Esophagus muscularis mucosa (tissue), 4 donors: ENCODE measurements at regions not wholly inside any gene's neighbourhood (a gene's known extent, or its start where the extent isn't known, plus 50 kb on each side); places are given as distances from the start of the nearest gene placed in this dataset.

Experiments used
- DNase-seq: peaks from one replicate; pipeline ENCODE4 v3.0.0-alpha.2; 2017; ENCODE audit errors: extremely low spot score
- H3K27ac ChIP-seq, 4 donors: fragments of 200-600 bp; sonication (generic); replicated peaks in 1 of 4; 1 replicate in 3 of 4; 2 replicates in 1 of 4; pipeline ENCODE4 v1.5.1; 2016 to 2019; ENCODE audit warnings: mild to moderate bottlenecking in 1 of 4
- H3K27me3 ChIP-seq, 4 donors: fragments of 200-600 bp; sonication (generic); one replicate each; pipeline versions ENCODE4 v1.5.1 to v1.6.0; 2016 to 2019
- H3K36me3 ChIP-seq, 4 donors: fragments of 200-600 bp; sonication (generic); one replicate each; pipeline ENCODE4 v1.5.1; 2016 to 2019
- H3K4me1 ChIP-seq, 4 donors: fragments of 200-600 bp; sonication (generic); one replicate each; pipeline ENCODE4 v1.5.1; 2016 to 2019
- H3K4me3 ChIP-seq, 4 donors: fragments of 200-600 bp; sonication (generic); 1 replicate in 2 of 4; 2 replicates in 2 of 4; pipeline ENCODE4 v1.5.1; 2016 to 2019; ENCODE audit warnings: mild to moderate bottlenecking in 4 of 4, moderate library complexity in 1 of 4
- H3K9me3 ChIP-seq, 4 donors: fragments of 200-600 bp; sonication (generic); 1 replicate in 3 of 4; 2 replicates in 1 of 4; pipeline ENCODE4 v1.5.1; 2016 to 2019
- EP300 ChIP-seq: sonication (generic); formaldehyde crosslinking; IDR thresholded peaks from one replicate; pipeline ENCODE4 v1.6.1; 2017; ENCODE audit warnings: antibody characterized with exemption
- POLR2A ChIP-seq: fragments of 450-650 bp; IDR thresholded peaks from one replicate; pipeline ENCODE4 v1.6.1; 2017; ENCODE audit warnings: antibody characterized with exemption, moderate library complexity, mild to moderate bottlenecking, low read depth
- POLR2AphosphoS5 ChIP-seq, 2 donors: sonication (generic); formaldehyde crosslinking; IDR thresholded peaks; one replicate each; pipeline ENCODE4 v1.6.1; 2017; ENCODE audit warnings: antibody characterized with exemption in 2 of 2
- WGBS: methylation state at CpG from one replicate; pipeline ENCODE4 v1.1.5; 2018; 5-methylcytosine and 5-hydroxymethylcytosine counted together
- intact Hi-C: fragments of 100-400 bp; cut with DNase I; formaldehyde crosslinking; loops from one replicate; pipeline ENCODE4 v1.15.1; 2023
- TF ChIP-seq, protein P1 (sequence below), 3 experiments: fragments of 200-600 bp in 2 of 3; fragments of 450-650 bp in 1 of 3; sonication (generic) in 2 of 3; IDR thresholded peaks; one replicate each; pipeline ENCODE4 v1.5.1; 2017 to 2019; ENCODE audit warnings: antibody characterized with exemption in 3 of 3, mild to moderate bottlenecking in 2 of 3, moderate library complexity in 1 of 3

GRCh38 chr3:144242747-144243146 lies 271.1 kb downstream of the DIPK2A start:
- Histone ChIP-seq H3K27me3 (no peaks in the 10 kb centered on the region), H3K36me3 (no peaks in the 10 kb centered on the region), H3K27ac (no peak overlapping the region), H3K9me3 (no peaks in the 10 kb centered on the region), H3K4me3 (no peak overlapping the region), H3K4me1 (no peaks in the 10 kb centered on the region)
- intact Hi-C loops = no loop called here
- TF ChIP-seq EP300 = no peak
- no peak for TF ChIP-seq POLR2AphosphoS5 (IDR thresholded peaks at IDR 0.05)
- no peak for TF ChIP-seq POLR2A
- TF ChIP-seq, protein P1, sequence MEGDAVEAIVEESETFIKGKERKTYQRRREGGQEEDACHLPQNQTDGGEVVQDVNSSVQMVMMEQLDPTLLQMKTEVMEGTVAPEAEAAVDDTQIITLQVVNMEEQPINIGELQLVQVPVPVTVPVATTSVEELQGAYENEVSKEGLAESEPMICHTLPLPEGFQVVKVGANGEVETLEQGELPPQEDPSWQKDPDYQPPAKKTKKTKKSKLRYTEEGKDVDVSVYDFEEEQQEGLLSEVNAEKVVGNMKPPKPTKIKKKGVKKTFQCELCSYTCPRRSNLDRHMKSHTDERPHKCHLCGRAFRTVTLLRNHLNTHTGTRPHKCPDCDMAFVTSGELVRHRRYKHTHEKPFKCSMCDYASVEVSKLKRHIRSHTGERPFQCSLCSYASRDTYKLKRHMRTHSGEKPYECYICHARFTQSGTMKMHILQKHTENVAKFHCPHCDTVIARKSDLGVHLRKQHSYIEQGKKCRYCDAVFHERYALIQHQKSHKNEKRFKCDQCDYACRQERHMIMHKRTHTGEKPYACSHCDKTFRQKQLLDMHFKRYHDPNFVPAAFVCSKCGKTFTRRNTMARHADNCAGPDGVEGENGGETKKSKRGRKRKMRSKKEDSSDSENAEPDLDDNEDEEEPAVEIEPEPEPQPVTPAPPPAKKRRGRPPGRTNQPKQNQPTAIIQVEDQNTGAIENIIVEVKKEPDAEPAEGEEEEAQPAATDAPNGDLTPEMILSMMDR (IDR thresholded peaks at IDR 0.05) = no peak
- 74% methylated on average over 2 of the region's 2 CpGs for WGBS
- no peak for DNase-seq

DNA sequence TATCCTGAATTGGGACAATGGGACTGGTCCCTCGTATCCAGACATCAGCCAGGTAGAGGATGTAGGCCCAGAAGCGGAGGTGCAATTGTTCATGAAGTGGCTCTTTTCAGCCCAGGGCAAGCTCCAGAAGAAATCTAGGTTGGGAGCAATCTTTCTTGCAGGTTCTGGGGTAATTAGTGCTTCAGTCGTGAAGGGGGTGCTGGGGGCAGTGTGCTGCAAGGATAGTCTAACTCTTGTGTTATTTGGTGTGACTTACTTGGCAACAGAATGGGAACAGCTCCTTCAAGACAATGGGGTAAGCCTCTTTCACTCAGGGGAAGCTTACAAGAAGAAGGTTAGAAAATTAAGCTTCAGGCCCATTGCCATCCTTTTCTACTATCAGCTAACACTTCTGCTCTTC lies 273.0 kb downstream of the DIPK2A start:
- Histone ChIP-seq H3K27ac (no peak overlapping the region), H3K9me3 (no peaks in the 10 kb centered on the region), H3K27me3 (no peaks in the 10 kb centered on the region), H3K4me3 (no peak overlapping the region), H3K4me1 (no peaks in the 10 kb centered on the region), H3K36me3 (no peaks in the 10 kb centered on the region)
- TF ChIP-seq EP300 = no peak
- no peak for TF ChIP-seq POLR2A
- TF ChIP-seq, protein P1 (IDR thresholded peaks at IDR 0.05) = no peak
- no peak for TF ChIP-seq POLR2AphosphoS5 (IDR thresholded peaks at IDR 0.05)
- intact Hi-C loops = no loop called here
- WGBS = 80% methylated on average over 3 of the region's 3 CpGs
- no peak for DNase-seq

- H3K27me3 ChIP-seq = no peaks in the 10 kb centered on the region
- intact Hi-C loops = no loop called here
- H3K27ac ChIP-seq = no peak overlapping the region
- no peaks in the 10 kb centered on the region for H3K9me3 ChIP-seq
- WGBS = 63% methylated on average over 3 of the region's 3 CpGs
- no peaks in the 10 kb centered on the region for H3K36me3 ChIP-seq
- TF ChIP-seq, protein P1 (IDR thresholded peaks at IDR 0.05) = no peak
- no peak for TF ChIP-seq POLR2AphosphoS5 (IDR thresholded peaks at IDR 0.05)
- TF ChIP-seq EP300 = no peak
- TF ChIP-seq POLR2A = no peak
- no peak for DNase-seq
- no peaks in the 10 kb centered on the region for H3K4me1 ChIP-seq
- H3K4me3 ChIP-seq = no peak overlapping the region
Observed at GRCh38 chr3:144252896-144253295, 281.3 kb downstream of the DIPK2A start.

- DNase-seq = no peak
Observed at GRCh38 chr3:144257381-144257780, 285.8 kb downstream of the DIPK2A start.

DNA sequence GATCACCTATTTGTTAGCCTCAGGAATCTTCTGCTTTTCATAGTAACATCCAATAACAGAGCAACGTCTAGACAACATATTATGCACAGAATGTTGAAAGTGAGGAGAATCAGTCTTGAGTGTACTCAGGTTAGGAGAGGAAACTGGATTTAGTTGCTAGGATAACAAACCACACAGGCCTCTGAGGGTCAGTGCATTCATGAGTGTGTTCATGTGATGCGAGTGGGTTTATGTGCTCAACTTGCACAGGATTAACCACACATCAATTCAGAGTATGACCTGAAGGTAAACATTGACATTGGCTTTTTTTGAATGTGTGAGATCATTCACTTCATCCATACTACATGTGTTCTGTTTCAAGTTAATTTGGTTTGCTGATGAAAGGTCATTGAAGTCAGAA lies 287.6 kb downstream of the DIPK2A start:
- TF ChIP-seq EP300 (no peak), POLR2A (no peak), POLR2AphosphoS5 (IDR thresholded peaks at IDR 0.05) (no peak)
- TF ChIP-seq, protein P1 (IDR thresholded peaks at IDR 0.05) = no peak
- intact Hi-C loops = no loop called here
- WGBS = 91% methylated on average over 2 of the region's 2 CpGs
- Histone ChIP-seq H3K27ac (no peak overlapping the region), H3K4me1 (no peaks in the 10 kb centered on the region), H3K9me3 (no peaks in the 10 kb centered on the region), H3K4me3 (no peak overlapping the region), H3K36me3 (no peaks in the 10 kb centered on the region), H3K27me3 (no peaks in the 10 kb centered on the region)
- DNase-seq = no peak

More at GRCh38 chr3:144257381-144257780, 285.8 kb downstream of the DIPK2A start:
- intact Hi-C loops = no loop called here
- Histone ChIP-seq H3K4me1 (no peaks in the 10 kb centered on the region), H3K27ac (no peak overlapping the region), H3K9me3 (no peaks in the 10 kb centered on the region), H3K36me3 (no peaks in the 10 kb centered on the region), H3K27me3 (no peaks in the 10 kb centered on the region), H3K4me3 (no peak overlapping the region)
- WGBS = 63% methylated on average over 2 of the region's 2 CpGs
- no peak for TF ChIP-seq POLR2A
- TF ChIP-seq, protein P1 (IDR thresholded peaks at IDR 0.05) = no peak
